ENCODE measurements at regions not wholly inside any gene's neighbourhood (a gene's known extent, or its start where the extent isn't known, plus 50 kb on each side); places are given as distances from the start of the nearest gene placed in this dataset.

- H3K27ac Mint-ChIP-seq = no peak overlapping the region
- no peak for TF ChIP-seq CTCF (IDR thresholded peaks at IDR 0.05)
- intact Hi-C loops (cut with micrococcal nuclease) = no loop called here
- no peaks in the 10 kb centered on the region for H3K9me3 Mint-ChIP-seq
- H3K4me1 Mint-ChIP-seq = no peaks in the 10 kb centered on the region
- no peaks in the 10 kb centered on the region for H3K27me3 Mint-ChIP-seq
- ATAC-seq (ENCODE audit: low read depth) = no peak
- ChIA-PET CTCF (no interaction called here), POLR2A (no interaction called here)
- no peaks in the 10 kb centered on the region for H3K36me3 Mint-ChIP-seq (ENCODE audit: low read depth)
- DNase-seq = no peak
- H3K4me3 Mint-ChIP-seq = no peak overlapping the region
These were observed 120.8 kb upstream of the TMEFF2 start for GRCh38 chr2:192315543-192315942.

- ChIA-PET CTCF (no interaction called here), POLR2A (no interaction called here)
- H3K4me3 Mint-ChIP-seq = no peak overlapping the region
- H3K36me3 Mint-ChIP-seq (ENCODE audit: low read depth) = no peaks in the 10 kb centered on the region
- ATAC-seq (ENCODE audit: low read depth) = no peak
- H3K27ac Mint-ChIP-seq = no peak overlapping the region
- no peak for TF ChIP-seq CTCF (IDR thresholded peaks at IDR 0.05)
- H3K4me1 Mint-ChIP-seq = no peaks in the 10 kb centered on the region
- intact Hi-C loops (cut with micrococcal nuclease) = no loop called here
- DNase-seq = no peak
- no peaks in the 10 kb centered on the region for H3K9me3 Mint-ChIP-seq
- no peaks in the 10 kb centered on the region for H3K27me3 Mint-ChIP-seq
These were observed 120.2 kb upstream of the TMEFF2 start for GRCh38 chr2:192314800-192315481.

- DNase-seq (no peak), ATAC-seq (ENCODE audit: low read depth) (no peak)
- no peak overlapping the region for H3K4me3 Mint-ChIP-seq
- H3K9me3 Mint-ChIP-seq = no peaks in the 10 kb centered on the region
- H3K36me3 Mint-ChIP-seq (ENCODE audit: low read depth) = no peaks in the 10 kb centered on the region
- ChIA-PET CTCF (no interaction called here), POLR2A (no interaction called here)
- intact Hi-C loops (cut with micrococcal nuclease) = no loop called here
- H3K27ac Mint-ChIP-seq = no peak overlapping the region
- no peaks in the 10 kb centered on the region for H3K27me3 Mint-ChIP-seq
- no peak for TF ChIP-seq CTCF (IDR thresholded peaks at IDR 0.05)
- no peaks in the 10 kb centered on the region for H3K4me1 Mint-ChIP-seq
These were observed 119.0 kb upstream of the TMEFF2 start for GRCh38 chr2:192313773-192314172.

- no peak for ATAC-seq (ENCODE audit: low read depth)
- no peak for TF ChIP-seq CTCF (IDR thresholded peaks at IDR 0.05)
These were observed 117.1 kb upstream of the TMEFF2 start for GRCh38 chr2:192311701-192312460.

GRCh38 chr2:192307530-192307929, 112.8 kb upstream of the TMEFF2 start:
- ATAC-seq (ENCODE audit: low read depth) = no peak
- DNase-seq = no peak
- no peak for TF ChIP-seq CTCF (IDR thresholded peaks at IDR 0.05)
- Mint-ChIP-seq H3K27ac (no peak overlapping the region), H3K4me3 (no peak overlapping the region), H3K27me3 (no peaks in the 10 kb centered on the region), H3K9me3 (no peaks in the 10 kb centered on the region), H3K36me3 (ENCODE audit: low read depth) (no peaks in the 10 kb centered on the region), H3K4me1 (no peaks in the 10 kb centered on the region)
- intact Hi-C loops (cut with micrococcal nuclease) = no loop called here
- ChIA-PET POLR2A (no interaction called here), CTCF (no interaction called here)

More at GRCh38 chr2:192311701-192312460, 117.1 kb upstream of the TMEFF2 start:
- ChIA-PET POLR2A (no interaction called here), CTCF (no interaction called here)
- intact Hi-C loops (cut with micrococcal nuclease) = no loop called here
- no peak for DNase-seq
- Mint-ChIP-seq H3K9me3 (no peaks in the 10 kb centered on the region), H3K4me3 (no peak overlapping the region), H3K27me3 (no peaks in the 10 kb centered on the region), H3K27ac (no peak overlapping the region), H3K4me1 (no peaks in the 10 kb centered on the region), H3K36me3 (ENCODE audit: low read depth) (no peaks in the 10 kb centered on the region)
